ENCODE measurements at regions not wholly inside any gene's neighbourhood (a gene's known extent, or its start where the extent isn't known, plus 50 kb on each side); places are given as distances from the start of the nearest gene placed in this dataset.

DNA sequence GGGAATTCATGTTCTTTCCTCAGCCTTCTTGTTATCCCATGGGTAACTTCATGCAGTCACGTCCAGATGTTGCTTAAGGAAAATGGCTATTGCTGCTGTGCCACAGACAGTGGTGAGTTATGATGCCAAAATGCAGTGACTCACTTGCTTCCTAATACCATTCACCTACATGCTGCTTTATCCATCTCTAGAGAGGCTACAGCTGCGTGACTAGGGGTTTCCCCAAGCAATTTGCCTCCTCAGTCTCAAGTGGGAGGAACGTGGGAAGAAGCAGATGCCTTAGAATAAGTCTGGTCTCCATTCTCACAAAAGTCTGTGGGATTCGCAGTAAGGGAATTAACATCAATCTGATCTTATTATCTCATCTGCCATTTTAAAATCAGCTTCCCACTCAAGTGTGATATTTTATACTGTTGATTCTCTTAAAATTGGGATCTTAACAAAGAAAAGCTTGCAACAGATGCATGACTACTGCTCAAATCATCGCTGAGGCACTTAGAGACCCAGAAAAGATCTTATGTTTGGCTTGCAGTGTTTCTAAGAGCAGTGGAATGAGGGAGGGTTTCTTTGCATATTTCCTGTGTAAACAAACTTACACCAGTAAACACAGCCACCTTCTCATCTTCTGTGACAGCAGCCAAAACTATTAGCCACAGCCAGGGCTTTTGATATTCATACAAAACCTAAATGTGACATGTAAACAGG, 62.0 kb upstream of the ACP3 start:
- TF ChIP-seq POLR2A (IDR thresholded peaks at IDR 0.05; ENCODE audit: low read length): no peak
- TF ChIP-seq GATA1 (IDR thresholded peaks at IDR 0.05; ENCODE audit: low read depth, low read length): no peak
